GM08714 (cell line): ENCODE measurements at regions not wholly inside any gene's neighbourhood (a gene's known extent, or its start where the extent isn't known, plus 50 kb on each side); places are given as distances from the start of the nearest gene placed in this dataset.

Experiments
- H3K4me3 ChIP-seq: fragments of 200-500 bp; sonication (Bioruptor generic); 2 replicates; pipeline ENCODE4 v1.5.1; 2014; ENCODE audit warnings: mild to moderate bottlenecking, low read length, inconsistent platforms
- ZNF274 ChIP-seq: IDR thresholded peaks from 2 replicates; pipeline ENCODE4 v1.6.1; 2012; ENCODE audit warnings: mild to moderate bottlenecking, low read depth, low read length

DNA sequence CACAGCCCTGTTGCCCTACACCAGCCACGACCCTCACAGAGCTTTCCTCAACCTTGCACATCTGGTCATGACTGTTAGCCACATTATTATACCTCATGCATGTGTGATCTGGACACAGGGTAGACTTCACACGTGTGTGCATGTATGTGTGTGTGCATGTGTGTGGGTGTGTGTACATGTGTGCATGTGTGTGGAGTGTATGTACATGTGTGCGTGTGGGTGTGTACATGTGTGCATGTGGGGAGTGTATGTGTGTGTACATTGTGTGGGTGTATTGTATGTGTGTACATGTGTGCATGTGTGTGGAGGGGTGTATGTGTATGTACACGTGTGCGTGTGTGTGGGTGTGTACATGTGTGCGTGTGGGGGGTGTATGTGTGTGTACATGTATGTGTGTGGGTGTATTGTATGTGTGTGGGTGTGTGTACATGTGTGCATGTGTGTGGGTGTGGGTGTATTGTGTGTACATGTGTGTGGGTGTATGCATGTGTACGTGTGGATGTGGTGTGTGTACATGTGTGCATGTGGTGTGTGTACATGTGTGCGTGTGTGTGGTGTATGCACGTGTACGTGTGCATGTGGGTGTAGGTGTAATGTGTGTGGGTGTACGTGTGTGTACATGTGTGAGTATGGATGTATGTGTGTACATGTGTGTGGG lies 130.2 kb downstream of the C16orf95 start:
- no peak for TF ChIP-seq ZNF274
- H3K4me3 ChIP-seq: no peak overlapping the region

DNA sequence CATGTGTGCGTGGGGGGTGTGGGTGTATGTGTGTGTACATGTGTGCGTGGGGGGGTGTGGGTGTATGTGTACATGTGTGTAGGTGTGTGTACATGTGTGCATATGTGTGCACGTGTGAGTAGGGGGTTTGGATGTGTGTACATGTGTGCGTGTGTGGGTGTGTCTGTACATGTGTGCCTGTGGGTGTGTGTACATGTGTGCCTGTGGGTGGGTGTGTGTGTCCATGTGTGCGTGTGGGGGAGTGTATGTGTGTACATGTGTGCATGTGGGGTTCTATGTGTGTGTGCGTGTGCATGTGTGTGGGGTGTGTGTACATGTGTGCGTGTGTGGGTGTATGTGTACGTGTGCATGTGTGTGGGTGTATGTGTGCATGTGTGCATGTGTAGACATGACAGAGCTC lies 129.1 kb downstream of the C16orf95 start:
- no peak overlapping the region for H3K4me3 ChIP-seq
- no peak for TF ChIP-seq ZNF274

DNA sequence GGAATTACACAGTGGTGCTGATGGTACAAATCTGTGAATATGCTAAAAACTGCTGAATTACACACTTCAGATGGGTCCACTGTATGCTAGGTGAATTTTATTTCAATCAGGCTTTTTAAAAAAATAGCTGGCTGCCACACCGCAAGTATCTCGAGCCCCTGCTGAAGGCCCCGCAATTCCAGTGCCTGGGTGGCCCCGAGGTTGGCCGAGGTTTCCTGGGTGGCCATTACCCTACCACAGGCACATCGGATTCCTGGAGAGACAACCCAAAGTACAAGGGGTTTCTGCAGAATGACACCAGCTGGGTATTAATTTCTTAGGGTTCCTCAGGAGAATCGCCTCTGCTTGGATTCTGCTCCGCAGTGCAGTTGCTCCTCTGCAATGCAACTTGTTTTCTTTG lies 127.8 kb downstream of the C16orf95 start:
- H3K4me3 ChIP-seq: no peak overlapping the region
- no peak for TF ChIP-seq ZNF274

DNA sequence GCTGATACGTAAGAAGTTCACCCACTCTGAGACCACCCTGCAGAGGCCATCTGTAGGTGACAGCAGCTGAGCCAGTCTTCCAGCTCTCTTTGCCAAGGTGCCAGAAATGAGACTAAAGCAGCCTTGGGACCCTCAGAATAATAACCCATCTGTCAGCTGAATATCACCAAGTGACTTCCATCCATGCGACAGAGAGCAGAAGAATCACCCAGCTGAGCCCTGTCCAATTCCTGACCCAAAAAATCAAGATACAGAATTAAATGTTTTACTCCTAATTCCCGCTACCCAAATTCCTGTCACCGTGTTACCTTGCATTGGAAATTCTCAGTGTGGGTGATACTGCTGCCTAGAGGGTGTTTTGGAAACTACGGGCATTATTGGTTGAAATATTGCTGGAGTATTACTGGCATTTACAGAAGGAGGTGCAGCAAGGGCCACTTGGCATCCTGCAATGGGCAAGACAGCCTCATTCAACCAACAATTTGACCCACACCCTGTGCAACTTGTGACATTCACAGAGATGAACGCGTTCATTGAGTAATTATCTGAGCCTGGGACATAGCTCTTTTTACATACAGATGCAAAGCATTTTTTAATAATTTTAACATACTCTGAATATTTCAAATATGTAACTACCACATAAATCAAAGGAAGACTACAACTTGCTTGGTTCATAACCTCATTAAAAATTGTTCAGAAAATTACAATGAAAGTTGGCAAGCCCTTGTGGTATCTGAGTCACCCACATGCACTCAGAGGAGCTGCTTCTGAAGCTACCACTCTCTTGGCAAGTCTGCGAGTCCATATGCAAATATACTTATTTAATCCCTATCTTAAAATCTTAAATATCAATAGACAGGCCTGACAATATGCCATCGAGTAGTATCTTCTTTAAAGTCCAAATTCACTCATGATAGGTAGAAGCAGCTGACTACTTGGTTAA lies 126.6 kb downstream of the C16orf95 start:
- TF ChIP-seq ZNF274: no peak
- no peak overlapping the region for H3K4me3 ChIP-seq

DNA sequence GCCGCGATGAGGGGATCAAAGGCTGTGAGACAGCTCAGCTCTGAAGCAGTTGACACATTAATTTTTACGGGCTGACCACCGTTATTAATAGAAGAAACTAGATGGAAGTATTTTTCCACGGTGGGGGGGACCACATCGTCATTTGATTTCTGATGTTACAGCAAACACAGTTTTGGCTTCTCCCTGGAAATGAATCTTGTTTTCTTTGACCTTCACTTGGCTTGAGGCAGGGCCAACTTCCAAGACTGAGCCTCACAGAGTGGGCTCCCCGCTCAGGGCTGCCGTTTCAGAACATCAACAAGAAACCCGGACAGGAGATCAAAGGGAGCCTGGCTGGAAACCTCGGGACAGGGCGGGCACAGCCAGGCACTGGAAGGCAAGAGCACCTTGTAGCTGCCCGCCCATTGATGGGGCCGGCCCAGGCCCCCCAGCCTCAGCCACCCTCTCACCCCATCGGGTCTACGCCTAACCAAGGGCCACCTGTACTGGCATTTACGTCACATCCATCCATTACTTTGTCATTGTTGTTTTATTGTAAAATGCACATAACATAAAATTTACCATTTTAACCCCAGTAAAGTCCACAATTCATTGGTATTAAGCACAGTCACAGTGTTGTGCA lies 124.6 kb downstream of the C16orf95 start:
- no peak for TF ChIP-seq ZNF274
- H3K4me3 ChIP-seq: no peak overlapping the region

DNA sequence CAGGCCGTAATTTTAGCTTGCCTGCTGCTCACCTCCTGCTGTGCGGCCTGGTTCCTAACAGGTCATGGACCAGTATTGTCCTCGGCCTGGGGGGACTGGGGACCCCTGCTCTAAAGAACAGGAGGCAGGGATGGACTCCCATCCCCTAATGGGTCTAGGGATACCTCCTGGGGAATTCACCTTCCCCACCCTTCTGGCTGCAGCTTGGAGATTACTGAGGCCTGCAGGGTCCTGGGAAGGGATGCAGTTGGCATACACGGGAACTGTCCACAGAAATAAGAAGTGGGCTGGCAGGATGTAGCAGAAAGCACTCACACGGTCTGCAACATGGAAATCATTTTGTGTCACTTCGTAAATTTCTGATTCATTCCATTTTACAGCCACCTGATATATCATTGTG lies 123.0 kb downstream of the C16orf95 start:
- no peak overlapping the region for H3K4me3 ChIP-seq
- TF ChIP-seq ZNF274: no peak

DNA sequence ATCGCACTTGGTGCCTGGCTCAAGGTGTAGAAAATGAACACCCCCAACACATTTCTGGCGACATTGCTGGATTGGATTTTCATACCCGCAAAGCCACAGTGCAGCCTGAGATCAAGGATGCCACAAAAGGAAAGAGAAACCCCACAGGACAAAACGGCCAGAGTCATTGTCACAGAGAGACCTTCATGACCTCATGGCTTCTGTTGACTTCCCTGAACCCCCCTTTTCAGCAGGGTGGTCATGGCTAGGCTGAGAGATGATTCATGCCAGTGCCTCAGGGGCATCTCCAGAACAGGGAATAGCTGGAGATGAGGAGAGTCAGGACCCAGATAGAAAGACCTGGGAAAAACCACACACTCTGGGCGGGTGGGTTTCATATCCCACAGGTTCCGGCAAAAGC lies 122.0 kb downstream of the C16orf95 start:
- H3K4me3 ChIP-seq: no peak overlapping the region
- TF ChIP-seq ZNF274: no peak

DNA sequence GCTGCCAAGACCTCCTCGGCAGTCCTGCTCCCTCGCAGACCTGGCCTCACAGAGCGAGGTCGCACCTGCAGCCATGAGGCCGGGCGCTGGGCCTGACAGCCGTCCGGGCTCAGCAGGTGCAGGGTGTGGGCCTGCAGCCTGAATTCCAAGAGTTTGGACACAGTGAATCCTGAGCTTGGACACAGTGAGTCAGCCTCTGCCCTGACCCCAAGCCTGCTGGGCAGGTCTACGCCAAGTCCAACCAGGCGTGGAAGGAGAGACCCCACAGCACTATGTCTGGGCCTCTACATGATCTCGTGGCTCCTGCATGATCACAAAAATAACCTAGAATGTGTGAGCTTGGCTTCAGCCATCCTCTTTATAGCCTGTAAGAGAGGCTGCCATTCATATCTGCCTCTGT lies 121.0 kb downstream of the C16orf95 start:
- TF ChIP-seq ZNF274: no peak
- no peak overlapping the region for H3K4me3 ChIP-seq

DNA sequence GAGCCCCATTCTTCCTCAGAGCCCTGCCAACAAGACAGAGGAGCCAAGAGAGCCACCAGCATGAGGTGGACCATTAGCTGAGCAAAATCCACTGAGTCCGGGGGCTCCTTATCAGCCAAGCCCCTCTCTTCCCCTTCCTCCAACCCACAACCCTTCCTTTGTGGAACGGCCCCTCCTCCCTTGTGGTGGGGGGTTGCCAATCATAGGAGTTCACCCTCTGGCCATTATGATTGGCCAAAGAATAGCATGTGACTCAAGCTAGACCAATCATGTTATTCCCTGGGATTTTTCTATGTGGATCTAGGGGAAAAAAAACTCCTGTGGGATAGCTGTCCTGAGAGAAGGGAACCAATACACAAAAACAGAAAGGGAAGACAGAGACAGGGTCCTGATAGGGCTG lies 120.5 kb downstream of the C16orf95 start:
- TF ChIP-seq ZNF274: no peak

DNA sequence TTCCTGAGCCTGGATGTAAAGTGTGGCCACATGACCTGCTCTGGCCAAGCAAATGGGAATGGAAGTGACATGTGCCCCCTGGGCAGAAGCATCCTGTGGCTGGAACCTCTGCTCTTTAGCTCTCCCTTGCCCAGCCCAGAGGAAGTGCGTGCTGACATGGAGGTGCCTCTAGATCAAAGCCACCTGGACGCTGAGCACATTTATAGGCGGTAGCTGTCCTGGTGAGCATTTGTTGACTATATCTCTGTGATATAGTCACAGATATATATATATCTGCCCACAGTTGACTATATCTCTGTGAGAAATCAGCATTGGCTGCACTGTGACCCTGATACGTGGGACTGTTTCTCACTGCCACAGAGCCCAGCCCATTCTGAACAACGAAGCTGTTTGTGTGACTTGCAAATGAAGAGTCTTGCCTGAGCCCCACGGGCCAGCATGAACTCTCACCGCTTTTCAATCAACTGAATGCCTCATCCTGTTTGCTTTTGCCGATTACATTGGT lies 118.8 kb downstream of the C16orf95 start:
- H3K4me3 ChIP-seq: no peak overlapping the region
- no peak for TF ChIP-seq ZNF274

More for the DNA sequence above, 120.5 kb downstream of the C16orf95 start:
- H3K4me3 ChIP-seq: no peak overlapping the region

DNA sequence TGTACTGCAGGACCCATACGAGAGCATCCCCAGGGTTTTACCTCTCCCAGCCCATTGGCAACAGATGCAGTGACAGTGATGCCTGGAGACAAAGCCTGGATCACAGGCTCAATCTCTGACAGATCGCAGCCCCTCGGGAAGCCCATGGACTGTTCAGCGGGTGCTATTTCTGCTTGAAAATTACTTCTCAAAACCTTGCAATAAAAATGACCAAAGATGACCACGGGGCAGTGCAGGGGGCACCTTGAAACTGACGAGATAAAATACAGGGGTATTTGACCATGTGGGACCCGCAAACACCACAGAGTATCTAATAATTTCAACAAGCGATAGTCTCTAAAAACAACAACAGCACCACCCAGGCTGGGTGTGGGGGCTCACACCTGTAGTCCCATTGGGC lies 118.3 kb downstream of the C16orf95 start:
- TF ChIP-seq ZNF274: no peak
- no peak overlapping the region for H3K4me3 ChIP-seq

DNA sequence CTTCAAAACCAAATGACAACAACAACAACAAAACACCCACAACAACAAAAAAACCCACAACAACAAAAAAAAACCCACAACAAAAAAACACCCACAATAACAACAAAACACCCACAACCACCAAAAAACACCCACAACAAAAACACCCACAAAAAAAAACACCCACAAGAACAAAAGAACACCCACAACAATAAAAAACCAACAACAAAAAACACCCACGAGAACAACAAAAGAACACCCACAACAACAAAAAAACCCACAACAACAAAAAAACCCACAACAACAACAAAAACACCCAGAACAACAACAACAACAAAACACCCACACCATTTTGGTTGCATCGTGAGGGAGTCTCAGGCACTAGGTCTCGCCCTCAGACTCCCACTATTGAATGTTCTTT lies 117.8 kb downstream of the C16orf95 start:
- no peak overlapping the region for H3K4me3 ChIP-seq
- TF ChIP-seq ZNF274: no peak

DNA sequence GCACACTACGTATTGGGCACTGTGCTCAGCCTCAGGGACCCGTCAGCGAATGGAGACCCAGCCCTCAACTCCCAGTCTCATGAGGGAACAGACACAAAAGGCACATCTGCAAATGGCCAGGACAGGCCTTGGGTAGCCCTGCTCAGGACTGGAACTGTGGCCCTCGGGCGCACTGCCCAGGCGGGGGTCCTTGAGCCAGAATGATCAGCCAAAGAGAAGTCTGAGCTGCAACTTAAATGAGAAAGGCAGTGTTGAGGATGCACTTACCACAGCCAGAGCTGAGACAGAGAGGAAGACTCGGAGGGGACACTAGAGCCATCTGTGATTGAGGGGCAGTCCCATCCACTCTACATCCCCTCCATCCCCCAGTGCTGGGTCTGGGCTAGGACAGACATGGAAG lies 117.3 kb downstream of the C16orf95 start:
- no peak overlapping the region for H3K4me3 ChIP-seq
- TF ChIP-seq ZNF274: no peak

DNA sequence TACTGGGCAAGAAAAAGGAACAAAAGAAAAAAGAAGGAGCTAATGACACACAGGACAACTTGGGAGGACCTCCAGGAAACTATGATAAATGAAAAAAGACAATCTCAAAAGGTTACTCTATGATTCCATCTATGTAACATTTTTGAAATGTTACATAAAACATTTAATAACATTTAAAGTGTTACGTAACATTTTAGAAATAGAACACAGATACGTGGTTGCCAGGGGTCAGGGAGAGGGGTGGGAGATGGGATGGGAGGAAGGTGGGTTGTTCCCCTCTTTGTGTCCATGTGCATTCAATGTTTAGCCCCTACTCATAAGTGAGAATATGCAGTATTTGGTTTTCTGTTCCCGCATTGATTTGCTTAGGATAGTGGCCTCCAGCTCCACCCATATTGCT lies 116.6 kb downstream of the C16orf95 start:
- no peak for TF ChIP-seq ZNF274
- H3K4me3 ChIP-seq: no peak overlapping the region

DNA sequence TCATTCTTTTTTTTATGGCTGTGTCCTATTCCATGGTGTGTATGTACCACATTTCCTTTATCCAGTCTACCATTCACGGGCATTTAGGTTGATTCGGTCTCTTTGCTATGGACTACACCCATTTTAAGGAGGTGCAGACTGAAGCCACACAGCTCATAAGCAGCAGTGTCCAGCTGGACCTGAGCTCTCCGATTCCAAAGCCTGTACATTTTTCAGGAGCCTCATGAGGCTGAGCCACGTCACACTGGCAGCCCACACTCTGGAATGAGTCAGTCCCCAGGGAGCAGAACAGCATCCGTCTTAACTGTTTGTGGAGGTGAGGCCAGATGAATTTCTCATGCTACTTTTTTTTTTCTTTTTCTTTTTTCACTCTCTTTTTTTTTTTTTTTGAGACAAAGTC lies 116.1 kb downstream of the C16orf95 start:
- H3K4me3 ChIP-seq: no peak overlapping the region
- no peak for TF ChIP-seq ZNF274

DNA sequence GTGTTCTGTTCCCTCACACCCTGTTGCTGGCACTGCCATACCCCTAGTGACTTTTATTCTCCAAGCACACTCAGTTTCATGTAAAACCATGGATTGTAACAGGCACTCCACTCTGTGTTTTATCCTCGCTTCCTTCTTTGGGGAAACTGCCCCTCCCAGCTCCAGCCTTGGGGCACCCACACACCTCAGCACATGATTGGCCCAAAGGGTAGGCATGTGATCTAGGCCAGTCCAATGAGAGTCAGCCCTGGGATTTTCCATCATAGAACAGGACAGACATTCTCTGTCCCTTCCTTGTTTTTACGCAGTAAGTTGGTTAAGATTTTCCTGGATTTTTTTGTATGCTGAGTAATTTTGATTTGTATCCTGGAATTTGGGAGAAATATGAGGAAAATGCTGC lies 115.4 kb downstream of the C16orf95 start:
- no peak for TF ChIP-seq ZNF274
- H3K4me3 ChIP-seq: no peak overlapping the region
